ENCODE measurements at regions not wholly inside any gene's neighbourhood (a gene's known extent, or its start where the extent isn't known, plus 50 kb on each side); places are given as distances from the start of the nearest gene placed in this dataset.

GRCh38 chr7:133134810-133135209 is 52.9 kb upstream of the CHCHD3 start:
- no TSS peak for BruUV-seq (replicated peaks)
- Histone ChIP-seq H4K20me1 (ENCODE audit: insufficient read depth, low read length) (no peaks in the 10 kb centered on the region), H3K4me2 (ENCODE audit: low read depth, low read length) (no peak overlapping the region), H3K9me3 (ENCODE audit: low read length) (no peaks in the 10 kb centered on the region), H3K27ac (ENCODE audit: extremely low read length, insufficient read depth, low read length) (no peak overlapping the region), H3K9ac (ENCODE audit: insufficient read depth, low read depth, low read length) (no peak overlapping the region), H3K27me3 (ENCODE audit: control insufficient read depth in 1 of 2, insufficient read depth in 2 of 2, low read length in 2 of 2) (peaks cover 0 to 7% of the 10 kb centered on the region in 2 experiments; a peak in 1 of 5 replicates), H3K36me3 (replicated peaks in 1 of 2; ENCODE audit: control insufficient read depth in 1 of 2, insufficient read depth in 2 of 2, low read length in 2 of 2) (no peaks in the 10 kb centered on the region), H3K4me3 (replicated peaks in 1 of 3; ENCODE audit: insufficient read depth in 1 of 3, low read depth in 2 of 3, low read length in 3 of 3) (no peak overlapping the region), H2AFZ (ENCODE audit: low read length) (no peak overlapping the region), H3K79me2 (ENCODE audit: insufficient read depth, low read length) (no peaks in the 10 kb centered on the region), H3K4me1 (ENCODE audit: insufficient read depth, low read length) (no peaks in the 10 kb centered on the region)
- no peak for ATAC-seq
- TF ChIP-seq ZNF3 (CRISPR knock-in tag; IDR thresholded peaks at IDR 0.05) = no peak
- CTCF ChIA-PET (ENCODE audit: low intra/inter-chr PET ratio, low total read pairs) = no interaction called here
- no peak for DNase-seq (ENCODE audit: low spot score)
- no peak for FAIRE-seq
- intact Hi-C loops (cut with micrococcal nuclease; ENCODE audit: unreplicated experiment) = no loop called here
- in situ Hi-C loops (cut with HindIII; ENCODE audit: extremely low pct_ligation_motif_present, low pct_unique_long_range_greater_than_20kb) = no loop called here
- POLR2A ChIA-PET = no interaction called here

- DNase-seq (ENCODE audit: low spot score) (no peak), ATAC-seq (no peak), FAIRE-seq (no peak)
- intact Hi-C loops (cut with micrococcal nuclease; ENCODE audit: unreplicated experiment) (no loop called here), in situ Hi-C loops (cut with HindIII; ENCODE audit: extremely low pct_ligation_motif_present, low pct_unique_long_range_greater_than_20kb) (no loop called here)
- no peak overlapping the region for H3K4me2 ChIP-seq (ENCODE audit: low read depth, low read length)
- H3K4me1 ChIP-seq (ENCODE audit: insufficient read depth, low read length) = no peaks in the 10 kb centered on the region
- H3K9ac ChIP-seq (ENCODE audit: insufficient read depth, low read depth, low read length) = no peak overlapping the region
- H2AFZ ChIP-seq (ENCODE audit: low read length) = no peak overlapping the region
- WGBS (ENCODE audit: low lambda C conversion rate) = 0% methylated on average over 1 of the region's 1 CpG
- no peak overlapping the region for H3K4me3 ChIP-seq (replicated peaks in 1 of 3; ENCODE audit: insufficient read depth in 1 of 3, low read depth in 2 of 3, low read length in 3 of 3)
- H3K79me2 ChIP-seq (ENCODE audit: insufficient read depth, low read length) = no peaks in the 10 kb centered on the region
- H3K27me3 ChIP-seq (ENCODE audit: control insufficient read depth in 1 of 2, insufficient read depth in 2 of 2, low read length in 2 of 2) = peaks cover 0 to 7% of the 10 kb centered on the region in 2 experiments; a peak in 1 of 5 replicates
- POLR2A ChIA-PET = no interaction called here
- no peaks in the 10 kb centered on the region for H3K9me3 ChIP-seq (ENCODE audit: low read length)
- CTCF ChIA-PET (ENCODE audit: low intra/inter-chr PET ratio, low total read pairs) = no interaction called here
- no TSS peak for BruUV-seq (replicated peaks)
- no peak overlapping the region for H3K27ac ChIP-seq (ENCODE audit: extremely low read length, insufficient read depth, low read length)
- H4K20me1 ChIP-seq (ENCODE audit: insufficient read depth, low read length) = no peaks in the 10 kb centered on the region
- no peak for TF ChIP-seq TFDP1 (CRISPR knock-in tag; IDR thresholded peaks at IDR 0.05; ENCODE audit: borderline replicate concordance)
- TF ChIP-seq ZNF709 (CRISPR knock-in tag; IDR thresholded peaks at IDR 0.05) = no peak
- TF ChIP-seq KDM3A (CRISPR knock-in tag; IDR thresholded peaks at IDR 0.05; ENCODE audit: low read depth) = no peak
- TF ChIP-seq FOXJ3 (CRISPR knock-in tag; IDR thresholded peaks at IDR 0.05; ENCODE audit: borderline replicate concordance) = no peak
- TF ChIP-seq, protein P1, sequence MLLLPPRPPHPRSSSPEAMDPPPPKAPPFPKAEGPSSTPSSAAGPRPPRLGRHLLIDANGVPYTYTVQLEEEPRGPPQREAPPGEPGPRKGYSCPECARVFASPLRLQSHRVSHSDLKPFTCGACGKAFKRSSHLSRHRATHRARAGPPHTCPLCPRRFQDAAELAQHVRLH (CRISPR knock-in tag; IDR thresholded peaks at IDR 0.05; ENCODE audit: borderline replicate concordance, low read depth) = no peak
- no peak for TF ChIP-seq CHD4 (IDR thresholded peaks at IDR 0.05; ENCODE audit: borderline replicate concordance, low read length)
- TF ChIP-seq THAP7 (CRISPR knock-in tag; IDR thresholded peaks at IDR 0.05) = no peak
- no peak for TF ChIP-seq BCLAF1 (IDR thresholded peaks at IDR 0.05)
- no peak for TF ChIP-seq ZNF558 (CRISPR knock-in tag; IDR thresholded peaks at IDR 0.05; ENCODE audit: borderline replicate concordance)
- TF ChIP-seq ZNF20 (CRISPR knock-in tag; IDR thresholded peaks at IDR 0.05) = no peak
- H3K36me3 ChIP-seq (replicated peaks in 1 of 2; ENCODE audit: control insufficient read depth in 1 of 2, insufficient read depth in 2 of 2, low read length in 2 of 2) = no peaks in the 10 kb centered on the region
These were observed 53.6 kb upstream of the CHCHD3 start for GRCh38 chr7:133135451-133135850.

Data from HepG2 (cell line).